A549 (cell line): ENCODE measurements at regions not wholly inside any gene's neighbourhood (a gene's known extent, or its start where the extent isn't known, plus 50 kb on each side); places are given as distances from the start of the nearest gene placed in this dataset.

Experiments used
- BHLHE40 ChIP-seq: IDR thresholded peaks from 2 replicates; pipeline ENCODE4 v1.6.1; 2012; ENCODE audit warnings: low read depth, low read length, inconsistent platforms
- CTCF ChIP-seq: fragments of >200 bp; sonication (Bioruptor Twin); formaldehyde crosslinking; IDR thresholded peaks from 3 replicates; pipeline ENCODE4 v1.5.1; 2016
- HDAC2 ChIP-seq: fragments of 200-600 bp; sonication (generic); IDR thresholded peaks from 2 replicates; pipeline ENCODE4 v1.6.1; 2016
- MAX ChIP-seq: IDR thresholded peaks from 2 replicates; pipeline ENCODE4 v1.6.1; 2012
- POLR2A ChIP-seq: IDR thresholded peaks from 2 replicates; pipeline ENCODE4 v1.6.1; 2012; ENCODE audit warnings: mild to moderate bottlenecking, low read length
- ZSCAN20 ChIP-seq: fragments of 250-450 bp; sonication (Bioruptor Pico); IDR thresholded peaks from 2 replicates; pipeline ENCODE4 v1.8.0; 2022; ENCODE audit warnings: mild to moderate bottlenecking, moderate library complexity

GRCh38 chr5:52277101-52277500 is 510.6 kb upstream of the ITGA1 start:
- no peak for TF ChIP-seq BHLHE40
- TF ChIP-seq ZSCAN20 (CRISPR knock-in tag): no peak
- TF ChIP-seq CTCF: no peak
- TF ChIP-seq MAX: no peak
- no peak for TF ChIP-seq HDAC2
- TF ChIP-seq POLR2A: no peak
